ENCODE measurements at regions not wholly inside any gene's neighbourhood (a gene's known extent, or its start where the extent isn't known, plus 50 kb on each side); places are given as distances from the start of the nearest gene placed in this dataset.

DNA sequence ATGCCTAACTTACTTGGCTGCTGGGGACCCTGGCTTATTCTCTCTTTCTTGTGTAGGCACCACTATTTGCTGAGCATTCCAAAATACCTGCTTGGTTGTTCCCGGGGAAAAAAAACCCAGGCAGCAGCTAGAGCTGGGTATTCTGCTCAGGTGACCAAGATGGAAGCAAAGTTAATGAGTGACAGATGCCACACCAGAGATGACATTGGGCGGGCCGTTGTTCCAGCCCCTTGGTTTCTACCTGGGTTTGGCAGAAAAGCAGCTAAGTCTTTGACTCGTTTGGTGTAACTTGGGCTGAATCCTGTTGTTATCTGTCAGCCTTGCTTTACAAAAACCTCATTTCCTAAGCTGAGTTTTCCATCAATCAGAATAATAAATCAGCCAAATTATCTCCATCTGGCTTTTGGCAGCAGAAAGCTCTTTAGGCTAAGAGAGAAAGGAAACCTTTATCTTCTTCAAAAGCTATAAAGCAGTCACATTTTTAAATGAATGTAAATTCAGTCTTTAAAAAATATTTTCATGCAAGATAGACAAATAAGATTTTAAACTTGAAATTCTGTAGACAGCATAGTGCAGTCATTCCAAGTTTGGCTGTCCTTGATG lies 202.0 kb upstream of the GMDS start:
- DNase-seq (ENCODE audit: extremely low spot score, unreplicated experiment), result no peak
- no peaks in the 10 kb centered on the region for H3K27me3 Mint-ChIP-seq (ENCODE audit: unreplicated experiment)
- H3K27ac Mint-ChIP-seq (ENCODE audit: unreplicated experiment), result no peak overlapping the region
- TF ChIP-seq, protein P1, sequence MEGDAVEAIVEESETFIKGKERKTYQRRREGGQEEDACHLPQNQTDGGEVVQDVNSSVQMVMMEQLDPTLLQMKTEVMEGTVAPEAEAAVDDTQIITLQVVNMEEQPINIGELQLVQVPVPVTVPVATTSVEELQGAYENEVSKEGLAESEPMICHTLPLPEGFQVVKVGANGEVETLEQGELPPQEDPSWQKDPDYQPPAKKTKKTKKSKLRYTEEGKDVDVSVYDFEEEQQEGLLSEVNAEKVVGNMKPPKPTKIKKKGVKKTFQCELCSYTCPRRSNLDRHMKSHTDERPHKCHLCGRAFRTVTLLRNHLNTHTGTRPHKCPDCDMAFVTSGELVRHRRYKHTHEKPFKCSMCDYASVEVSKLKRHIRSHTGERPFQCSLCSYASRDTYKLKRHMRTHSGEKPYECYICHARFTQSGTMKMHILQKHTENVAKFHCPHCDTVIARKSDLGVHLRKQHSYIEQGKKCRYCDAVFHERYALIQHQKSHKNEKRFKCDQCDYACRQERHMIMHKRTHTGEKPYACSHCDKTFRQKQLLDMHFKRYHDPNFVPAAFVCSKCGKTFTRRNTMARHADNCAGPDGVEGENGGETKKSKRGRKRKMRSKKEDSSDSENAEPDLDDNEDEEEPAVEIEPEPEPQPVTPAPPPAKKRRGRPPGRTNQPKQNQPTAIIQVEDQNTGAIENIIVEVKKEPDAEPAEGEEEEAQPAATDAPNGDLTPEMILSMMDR (IDR thresholded peaks at IDR 0.05), result no peak
- H3K4me1 Mint-ChIP-seq (ENCODE audit: unreplicated experiment), result peaks cover 23% of the 10 kb centered on the region
- no peak overlapping the region for H3K4me3 Mint-ChIP-seq (ENCODE audit: unreplicated experiment)
- no peaks in the 10 kb centered on the region for H3K9me3 Mint-ChIP-seq (ENCODE audit: unreplicated experiment)
- no peaks in the 10 kb centered on the region for H3K36me3 Mint-ChIP-seq (ENCODE audit: unreplicated experiment)

DNA sequence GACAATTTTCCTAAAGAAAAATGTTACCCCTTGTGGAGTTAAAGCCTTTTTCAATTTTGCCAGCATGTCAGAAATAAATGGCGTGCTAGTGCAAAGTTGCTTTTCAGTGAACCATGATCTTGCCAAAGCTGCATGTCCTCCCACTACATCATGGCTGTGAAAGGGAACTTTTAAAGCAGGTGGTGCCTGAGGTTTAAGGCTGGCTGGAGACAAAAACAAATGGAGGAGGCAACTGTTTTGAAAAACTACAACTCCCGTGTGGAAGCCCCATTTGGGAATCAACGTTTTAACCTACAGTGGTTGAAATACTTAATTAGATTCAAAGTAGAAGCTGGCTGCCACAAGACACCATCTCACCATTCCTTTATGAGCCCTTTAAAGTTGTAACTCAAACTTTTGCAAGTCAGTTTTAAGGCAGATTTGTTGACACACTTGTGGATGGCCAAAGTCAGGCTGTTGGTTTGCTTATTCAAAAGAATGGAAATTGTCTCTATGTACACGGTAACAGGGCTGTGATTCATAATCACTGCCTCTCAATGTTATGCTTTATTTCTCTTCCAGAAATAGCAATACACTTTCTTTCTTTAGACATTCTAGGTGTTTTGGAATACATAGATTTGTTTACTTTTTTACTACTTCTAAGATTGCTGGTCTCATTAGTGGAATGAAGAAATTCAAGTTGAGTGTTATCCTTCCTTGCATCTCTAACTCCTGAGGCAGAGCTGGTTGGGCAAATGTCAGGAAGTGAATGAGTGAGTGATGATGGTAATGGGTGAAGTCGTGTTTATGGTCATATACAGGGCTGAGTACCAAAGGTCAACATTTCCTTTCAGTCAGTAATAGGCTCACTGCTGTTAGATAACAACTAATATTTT lies 196.4 kb upstream of the GMDS start:
- no peak for DNase-seq (ENCODE audit: extremely low spot score, unreplicated experiment)

DNA sequence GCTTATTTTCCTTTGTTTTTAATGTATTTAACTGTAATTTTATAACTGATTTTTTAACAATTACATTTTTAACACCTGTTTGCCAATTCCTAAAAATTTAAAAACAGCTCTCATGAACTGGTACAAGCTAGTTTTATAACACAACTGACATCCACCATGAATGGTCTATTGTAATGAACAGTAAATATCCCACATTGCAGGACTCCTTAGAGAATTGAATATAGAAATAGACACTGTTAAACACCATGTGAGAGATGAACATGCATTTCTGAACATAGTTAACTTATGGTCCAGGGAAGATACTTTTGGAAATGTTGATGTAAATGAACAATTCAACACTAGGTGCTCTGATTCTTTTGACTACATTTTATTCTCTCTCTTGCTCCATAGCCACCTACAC lies 195.1 kb upstream of the GMDS start:
- no peak for DNase-seq (ENCODE audit: extremely low spot score, unreplicated experiment)
- no peak overlapping the region for H3K27ac Mint-ChIP-seq (ENCODE audit: unreplicated experiment)
- TF ChIP-seq, protein P1 (IDR thresholded peaks at IDR 0.05), result no peak
- H3K9me3 Mint-ChIP-seq (ENCODE audit: unreplicated experiment), result no peaks in the 10 kb centered on the region
- no peaks in the 10 kb centered on the region for H3K36me3 Mint-ChIP-seq (ENCODE audit: unreplicated experiment)
- no peak overlapping the region for H3K4me3 Mint-ChIP-seq (ENCODE audit: unreplicated experiment)
- H3K4me1 Mint-ChIP-seq (ENCODE audit: unreplicated experiment), result peaks cover 29% of the 10 kb centered on the region
- H3K27me3 Mint-ChIP-seq (ENCODE audit: unreplicated experiment), result no peaks in the 10 kb centered on the region

More for the DNA sequence above, 196.4 kb upstream of the GMDS start:
- Mint-ChIP-seq H3K4me3 (ENCODE audit: unreplicated experiment) (no peak overlapping the region), H3K9me3 (ENCODE audit: unreplicated experiment) (no peaks in the 10 kb centered on the region), H3K4me1 (ENCODE audit: unreplicated experiment) (peaks cover 15% of the 10 kb centered on the region), H3K27me3 (ENCODE audit: unreplicated experiment) (no peaks in the 10 kb centered on the region), H3K27ac (ENCODE audit: unreplicated experiment) (no peak overlapping the region), H3K36me3 (ENCODE audit: unreplicated experiment) (no peaks in the 10 kb centered on the region)
- TF ChIP-seq, protein P1 (IDR thresholded peaks at IDR 0.05), result no peak

DNA sequence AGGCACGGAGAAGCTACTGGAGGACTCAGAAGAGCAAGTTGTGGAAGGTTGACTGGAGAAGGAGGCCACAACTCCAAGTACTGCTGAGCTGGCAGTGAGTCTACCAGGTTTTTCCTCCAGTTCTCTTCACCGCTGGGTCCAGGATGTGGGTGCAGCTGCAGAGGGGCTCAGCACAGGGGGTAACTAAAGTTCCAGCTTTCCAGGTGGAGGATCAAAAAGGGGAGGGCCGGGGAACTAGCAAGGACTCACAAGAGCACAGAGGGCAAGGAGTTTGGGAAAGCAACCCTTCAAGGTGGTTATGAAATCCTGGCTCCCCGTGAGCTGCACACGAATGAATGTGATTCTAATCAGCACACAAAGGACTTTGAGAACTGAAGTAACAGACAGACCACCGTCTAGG lies 194.2 kb upstream of the GMDS start:
- H3K27me3 Mint-ChIP-seq (ENCODE audit: unreplicated experiment), result no peaks in the 10 kb centered on the region
- H3K9me3 Mint-ChIP-seq (ENCODE audit: unreplicated experiment), result no peaks in the 10 kb centered on the region
- H3K36me3 Mint-ChIP-seq (ENCODE audit: unreplicated experiment), result no peaks in the 10 kb centered on the region
- TF ChIP-seq, protein P1 (IDR thresholded peaks at IDR 0.05), result no peak
- no peak for DNase-seq (ENCODE audit: extremely low spot score, unreplicated experiment)
- peaks cover 35% of the 10 kb centered on the region for H3K4me1 Mint-ChIP-seq (ENCODE audit: unreplicated experiment)
- H3K27ac Mint-ChIP-seq (ENCODE audit: unreplicated experiment), result no peak overlapping the region
- no peak overlapping the region for H3K4me3 Mint-ChIP-seq (ENCODE audit: unreplicated experiment)

DNA sequence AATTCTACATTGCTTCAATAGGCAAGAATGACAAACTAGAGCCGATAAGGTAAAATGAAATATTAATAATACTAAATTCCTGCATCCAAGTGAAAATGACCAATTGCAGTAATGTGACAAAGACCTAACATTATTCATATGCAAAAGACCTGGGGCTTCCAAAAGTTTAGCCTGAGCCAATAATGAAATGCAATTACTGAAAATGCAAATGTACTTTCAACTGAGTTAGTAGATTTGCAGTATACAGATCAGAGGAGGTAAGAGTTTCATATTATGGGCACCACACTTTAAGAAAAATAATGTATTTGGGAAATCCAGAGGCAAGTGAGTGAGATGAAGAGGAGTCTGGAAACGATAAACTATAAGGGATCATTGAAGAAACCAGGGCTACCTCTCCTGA lies 193.7 kb upstream of the GMDS start:
- Mint-ChIP-seq H3K27ac (ENCODE audit: unreplicated experiment) (no peak overlapping the region), H3K4me3 (ENCODE audit: unreplicated experiment) (no peak overlapping the region), H3K9me3 (ENCODE audit: unreplicated experiment) (no peaks in the 10 kb centered on the region), H3K27me3 (ENCODE audit: unreplicated experiment) (no peaks in the 10 kb centered on the region), H3K4me1 (ENCODE audit: unreplicated experiment) (peaks cover 35% of the 10 kb centered on the region), H3K36me3 (ENCODE audit: unreplicated experiment) (no peaks in the 10 kb centered on the region)
- no peak for DNase-seq (ENCODE audit: extremely low spot score, unreplicated experiment)
- TF ChIP-seq, protein P1 (IDR thresholded peaks at IDR 0.05), result no peak

Measured in osteocyte (in vitro differentiated cells).